Esophagus squamous epithelium (tissue), 4 donors: ENCODE measurements at regions not wholly inside any gene's neighbourhood (a gene's known extent, or its start where the extent isn't known, plus 50 kb on each side); places are given as distances from the start of the nearest gene placed in this dataset.

Experiments
- POLR2A ChIP-seq, 4 donors: fragments of 450-650 bp; IDR thresholded peaks; one replicate each; pipeline ENCODE4 v1.6.1; 2017; ENCODE audit warnings: antibody characterized with exemption in 4 of 4, mild to moderate bottlenecking in 4 of 4, moderate library complexity in 3 of 4
- TF ChIP-seq, protein P1 (sequence below), 6 experiments: fragments of 450-650 bp in 4 of 6; fragments of 200-600 bp in 2 of 6; sonication (generic) in 2 of 6; IDR thresholded peaks; one replicate each; pipeline ENCODE4 v1.5.1; 2016 to 2019; ENCODE audit warnings: antibody characterized with exemption in 6 of 6, mild to moderate bottlenecking in 4 of 6, moderate library complexity in 4 of 6

DNA sequence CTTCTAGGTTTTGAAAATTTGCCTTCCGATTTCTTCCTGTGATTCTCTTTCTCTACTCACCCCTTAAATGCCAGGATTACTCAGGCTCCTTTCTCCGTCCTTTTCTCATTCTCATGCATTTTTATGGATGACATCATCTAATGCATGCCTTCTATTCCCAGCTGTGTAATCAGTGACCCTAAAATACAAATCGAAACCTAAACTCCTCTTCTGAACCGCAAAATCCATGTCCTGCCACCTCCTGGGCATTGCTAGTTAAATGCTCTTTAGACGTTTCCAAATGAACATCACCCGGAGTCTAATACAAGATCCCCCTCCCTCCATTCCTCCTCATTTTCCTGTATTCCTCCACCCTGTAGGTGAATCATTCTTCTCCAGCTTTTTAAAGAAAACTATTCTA, 1703.1 kb upstream of the FLRT2 start:
- TF ChIP-seq, protein P1, sequence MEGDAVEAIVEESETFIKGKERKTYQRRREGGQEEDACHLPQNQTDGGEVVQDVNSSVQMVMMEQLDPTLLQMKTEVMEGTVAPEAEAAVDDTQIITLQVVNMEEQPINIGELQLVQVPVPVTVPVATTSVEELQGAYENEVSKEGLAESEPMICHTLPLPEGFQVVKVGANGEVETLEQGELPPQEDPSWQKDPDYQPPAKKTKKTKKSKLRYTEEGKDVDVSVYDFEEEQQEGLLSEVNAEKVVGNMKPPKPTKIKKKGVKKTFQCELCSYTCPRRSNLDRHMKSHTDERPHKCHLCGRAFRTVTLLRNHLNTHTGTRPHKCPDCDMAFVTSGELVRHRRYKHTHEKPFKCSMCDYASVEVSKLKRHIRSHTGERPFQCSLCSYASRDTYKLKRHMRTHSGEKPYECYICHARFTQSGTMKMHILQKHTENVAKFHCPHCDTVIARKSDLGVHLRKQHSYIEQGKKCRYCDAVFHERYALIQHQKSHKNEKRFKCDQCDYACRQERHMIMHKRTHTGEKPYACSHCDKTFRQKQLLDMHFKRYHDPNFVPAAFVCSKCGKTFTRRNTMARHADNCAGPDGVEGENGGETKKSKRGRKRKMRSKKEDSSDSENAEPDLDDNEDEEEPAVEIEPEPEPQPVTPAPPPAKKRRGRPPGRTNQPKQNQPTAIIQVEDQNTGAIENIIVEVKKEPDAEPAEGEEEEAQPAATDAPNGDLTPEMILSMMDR (IDR thresholded peaks at IDR 0.05) = no peak
- TF ChIP-seq POLR2A (IDR thresholded peaks at IDR 0.05) = no peak
